ENCODE measurements at regions not wholly inside any gene's neighbourhood (a gene's known extent, or its start where the extent isn't known, plus 50 kb on each side); places are given as distances from the start of the nearest gene placed in this dataset.

GRCh38 chr5:17087035-17087434, 130.4 kb upstream of the BASP1 start:
- TF ChIP-seq POLR2A (conservative IDR thresholded peaks at IDR 0.05), result no peak
- TF ChIP-seq MEF2A (IDR thresholded peaks at IDR 0.05; ENCODE audit: control insufficient read depth, low read depth, low read length), result no peak
- no peak for TF ChIP-seq TAF1 (IDR thresholded peaks at IDR 0.05; ENCODE audit: control insufficient read depth, extremely low read depth, insufficient read depth, low read length, severe bottlenecking)
- no peak for TF ChIP-seq TOE1 (IDR thresholded peaks at IDR 0.05; ENCODE audit: borderline replicate concordance)
- TF ChIP-seq TOE1 (CRISPR knock-in tag; IDR thresholded peaks at IDR 0.05; ENCODE audit: borderline replicate concordance, low read depth), result no peak
- TF ChIP-seq TCF7 (IDR thresholded peaks at IDR 0.05; ENCODE audit: borderline replicate concordance), result no peak
- TF ChIP-seq STAT5A (IDR thresholded peaks at IDR 0.05; ENCODE audit: borderline replicate concordance, low read length), result no peak
- no peak for TF ChIP-seq ZNF707 (CRISPR knock-in tag; conservative IDR thresholded peaks at IDR 0.05)
- no peak for TF ChIP-seq ZBTB33 (CRISPR knock-in tag; IDR thresholded peaks at IDR 0.05)
- TF ChIP-seq NKRF (IDR thresholded peaks at IDR 0.05; ENCODE audit: borderline replicate concordance), result no peak
- no peak for TF ChIP-seq MYC (IDR thresholded peaks at IDR 0.05; ENCODE audit: low read depth, low read length)
- TF ChIP-seq MYC (CRISPR knock-in tag; IDR thresholded peaks at IDR 0.05; ENCODE audit: borderline replicate concordance, low read depth), result no peak
- no peak for TF ChIP-seq PBX2 (CRISPR knock-in tag; IDR thresholded peaks at IDR 0.05; ENCODE audit: low read depth)
- TF ChIP-seq PBX2 (tag; conservative IDR thresholded peaks at IDR 0.05; ENCODE audit: low read depth), result no peak
- no peak for TF ChIP-seq FOXK2 (conservative IDR thresholded peaks at IDR 0.05 in 1 of 2, IDR thresholded peaks at IDR 0.05 in 1 of 2; ENCODE audit: low read depth in 2 of 2)
- no peak for TF ChIP-seq EZH2 (IDR thresholded peaks at IDR 0.05; ENCODE audit: borderline replicate concordance, low read depth, low read length)
- no peak for TF ChIP-seq FOXP1 (CRISPR knock-in tag; IDR thresholded peaks at IDR 0.05)
